ENCODE measurements at regions not wholly inside any gene's neighbourhood (a gene's known extent, or its start where the extent isn't known, plus 50 kb on each side); places are given as distances from the start of the nearest gene placed in this dataset.

DNA sequence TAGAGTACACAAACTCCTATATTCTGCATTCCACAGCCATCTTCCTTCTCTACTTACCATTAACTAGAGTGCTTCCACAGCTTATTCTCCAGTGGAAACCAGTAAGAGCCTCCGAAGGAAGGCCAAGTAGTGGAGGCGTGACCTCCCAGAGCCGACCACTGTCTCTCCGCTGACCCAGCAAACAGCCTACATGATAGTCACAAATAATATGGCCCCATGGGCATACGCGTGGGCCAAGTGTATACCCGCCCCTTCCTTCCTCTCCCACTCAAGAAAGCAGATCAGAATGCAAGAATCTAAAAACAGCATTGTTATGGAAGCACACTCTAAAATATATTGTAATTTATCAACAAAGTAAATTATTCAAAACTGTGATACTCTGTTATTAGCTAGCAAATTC lies 526.6 kb upstream of the JARID2 start:
- BruUV-seq (replicated peaks), result no TSS peak
- TF ChIP-seq, protein P1, sequence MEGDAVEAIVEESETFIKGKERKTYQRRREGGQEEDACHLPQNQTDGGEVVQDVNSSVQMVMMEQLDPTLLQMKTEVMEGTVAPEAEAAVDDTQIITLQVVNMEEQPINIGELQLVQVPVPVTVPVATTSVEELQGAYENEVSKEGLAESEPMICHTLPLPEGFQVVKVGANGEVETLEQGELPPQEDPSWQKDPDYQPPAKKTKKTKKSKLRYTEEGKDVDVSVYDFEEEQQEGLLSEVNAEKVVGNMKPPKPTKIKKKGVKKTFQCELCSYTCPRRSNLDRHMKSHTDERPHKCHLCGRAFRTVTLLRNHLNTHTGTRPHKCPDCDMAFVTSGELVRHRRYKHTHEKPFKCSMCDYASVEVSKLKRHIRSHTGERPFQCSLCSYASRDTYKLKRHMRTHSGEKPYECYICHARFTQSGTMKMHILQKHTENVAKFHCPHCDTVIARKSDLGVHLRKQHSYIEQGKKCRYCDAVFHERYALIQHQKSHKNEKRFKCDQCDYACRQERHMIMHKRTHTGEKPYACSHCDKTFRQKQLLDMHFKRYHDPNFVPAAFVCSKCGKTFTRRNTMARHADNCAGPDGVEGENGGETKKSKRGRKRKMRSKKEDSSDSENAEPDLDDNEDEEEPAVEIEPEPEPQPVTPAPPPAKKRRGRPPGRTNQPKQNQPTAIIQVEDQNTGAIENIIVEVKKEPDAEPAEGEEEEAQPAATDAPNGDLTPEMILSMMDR (IDR thresholded peaks at IDR 0.05; ENCODE audit: insufficient read depth in 1 of 2, low read depth in 1 of 2, low read length in 1 of 2, severe bottlenecking in 1 of 2, unreplicated experiment in 1 of 2), result no peak
- Mint-ChIP-seq H3K27me3 (ENCODE audit: insufficient read depth, unreplicated experiment) (no peaks in the 10 kb centered on the region), H3K9me3 (ENCODE audit: unreplicated experiment) (no peaks in the 10 kb centered on the region), H3K4me1 (ENCODE audit: low read depth, unreplicated experiment) (peaks cover 11% of the 10 kb centered on the region), H3K27ac (ENCODE audit: unreplicated experiment) (no peak overlapping the region), H3K36me3 (ENCODE audit: insufficient read depth, unreplicated experiment) (no peaks in the 10 kb centered on the region), H3K4me3 (ENCODE audit: unreplicated experiment) (no peak overlapping the region)
- Histone ChIP-seq H3K4me3 (ENCODE audit: low read depth, low read length) (no peak overlapping the region), H3K36me3 (ENCODE audit: control insufficient read depth, insufficient read depth, low read length) (no peaks in the 10 kb centered on the region), H3K9me3 (no peaks in the 10 kb centered on the region), H3K4me1 (peaks cover 8% of the 10 kb centered on the region), H3K27me3 (replicated peaks; ENCODE audit: control insufficient read depth, insufficient read depth, low read length) (no peaks in the 10 kb centered on the region)
- CTCF ChIA-PET, result no interaction called here
- intact Hi-C loops (cut with micrococcal nuclease; ENCODE audit: unreplicated experiment), result no loop called here
- POLR2A ChIA-PET, result no interaction called here
- no peak for DNase-seq

DNA sequence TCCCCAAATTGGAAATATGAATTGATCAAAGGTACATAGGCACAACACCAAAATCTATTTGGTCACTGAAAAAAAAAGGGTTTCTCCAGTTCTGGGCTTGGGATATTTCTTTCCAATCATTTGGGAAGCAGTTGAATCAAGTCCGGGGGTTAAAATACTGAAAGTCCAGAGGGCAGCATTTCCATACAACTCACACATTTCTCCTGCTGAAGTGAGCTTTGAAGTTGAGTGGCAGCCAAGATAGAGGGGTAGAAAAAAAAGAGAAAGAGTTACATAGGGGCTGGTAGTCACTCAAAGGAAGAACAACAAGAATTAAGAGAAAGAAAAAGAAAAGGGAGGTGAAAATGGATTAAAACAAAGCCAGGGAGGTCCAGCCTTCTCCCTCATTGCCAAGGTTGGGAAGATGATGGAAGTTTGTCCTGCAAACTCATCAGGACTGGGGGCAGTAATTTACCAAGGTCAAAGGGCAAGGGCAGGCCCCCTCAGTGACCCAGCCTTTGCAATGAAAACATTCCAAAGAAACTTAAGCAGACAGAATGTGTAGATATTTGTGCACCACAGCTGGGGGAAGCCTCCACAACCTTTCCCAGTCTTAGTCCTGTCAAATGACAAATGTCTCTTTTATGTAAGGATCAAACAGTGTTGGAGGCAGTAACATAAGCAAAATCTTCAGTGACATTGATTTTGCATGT lies 525.3 kb upstream of the JARID2 start:
- no peaks in the 10 kb centered on the region for H3K9me3 Mint-ChIP-seq (ENCODE audit: unreplicated experiment)
- POLR2A ChIA-PET, result interaction anchor here (0.6 kb wide), 3 partner anchors 12 to 439 kb away, joined by 3 to 11 read pairs (median 9); no protein-coding TSS in a partner anchor

DNA sequence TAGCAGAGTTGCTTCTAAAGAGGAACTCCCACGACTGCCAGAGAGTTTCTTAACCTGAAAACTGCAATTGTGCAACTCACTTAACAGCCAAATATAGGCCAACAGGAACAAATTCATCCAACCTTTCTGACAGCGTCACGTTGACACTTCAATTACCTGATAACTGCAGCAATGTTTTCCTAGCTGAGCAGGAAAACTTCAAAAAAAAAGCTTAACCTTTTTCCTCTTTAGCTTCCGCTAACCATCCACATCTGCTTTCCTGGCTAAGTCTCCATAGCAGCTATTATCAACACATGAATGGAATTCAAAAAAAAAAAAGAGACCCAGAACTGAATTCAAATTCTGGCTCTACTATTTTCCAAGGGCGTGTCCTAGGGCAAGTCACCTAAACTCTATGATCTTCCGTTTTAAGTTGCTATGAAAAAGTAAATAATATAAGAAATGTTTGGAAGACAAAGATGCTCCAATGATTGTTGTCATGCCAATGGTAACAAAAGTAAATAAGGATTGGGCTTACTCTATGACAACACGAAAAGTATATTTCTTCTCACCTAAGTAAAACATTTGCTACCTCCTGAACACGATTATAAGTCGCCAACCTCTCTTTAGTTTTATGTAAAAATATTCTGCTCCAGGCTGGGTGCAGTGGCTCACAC lies 524.6 kb upstream of the JARID2 start:
- Histone ChIP-seq H3K27me3 (replicated peaks; ENCODE audit: control insufficient read depth, insufficient read depth, low read length) (no peaks in the 10 kb centered on the region), H3K9me3 (no peaks in the 10 kb centered on the region), H3K36me3 (ENCODE audit: control insufficient read depth, insufficient read depth, low read length) (no peaks in the 10 kb centered on the region), H3K4me1 (peaks cover 8% of the 10 kb centered on the region), H3K4me3 (ENCODE audit: low read depth, low read length) (no peak overlapping the region)
- intact Hi-C loops (cut with micrococcal nuclease; ENCODE audit: unreplicated experiment), result loop anchor here (1.0 kb wide), 1 partner anchor 11 kb away; no protein-coding TSS in a partner anchor
- TF ChIP-seq, protein P1 (IDR thresholded peaks at IDR 0.05; ENCODE audit: insufficient read depth in 1 of 2, low read depth in 1 of 2, low read length in 1 of 2, severe bottlenecking in 1 of 2, unreplicated experiment in 1 of 2), result no peak
- Mint-ChIP-seq H3K9me3 (ENCODE audit: unreplicated experiment) (no peaks in the 10 kb centered on the region), H3K27ac (ENCODE audit: unreplicated experiment) (no peak overlapping the region), H3K4me3 (ENCODE audit: unreplicated experiment) (no peak overlapping the region), H3K27me3 (ENCODE audit: insufficient read depth, unreplicated experiment) (no peaks in the 10 kb centered on the region), H3K36me3 (ENCODE audit: insufficient read depth, unreplicated experiment) (no peaks in the 10 kb centered on the region), H3K4me1 (ENCODE audit: low read depth, unreplicated experiment) (peaks cover 11% of the 10 kb centered on the region)
- DNase-seq, result peak in 1 of 2 experiments; percentile 35
- ChIA-PET CTCF (no interaction called here), POLR2A (interaction anchor here (0.6 kb wide), 3 partner anchors 11 to 438 kb away, joined by 3 to 11 read pairs (median 9); no protein-coding TSS in a partner anchor)
- no TSS peak for BruUV-seq (replicated peaks)

More for the DNA sequence above, 525.3 kb upstream of the JARID2 start:
- Histone ChIP-seq H3K9me3 (no peaks in the 10 kb centered on the region), H3K27me3 (replicated peaks; ENCODE audit: control insufficient read depth, insufficient read depth, low read length) (no peaks in the 10 kb centered on the region), H3K36me3 (ENCODE audit: control insufficient read depth, insufficient read depth, low read length) (no peaks in the 10 kb centered on the region), H3K4me3 (ENCODE audit: low read depth, low read length) (no peak overlapping the region), H3K4me1 (peaks cover 8% of the 10 kb centered on the region)
- H3K36me3 Mint-ChIP-seq (ENCODE audit: insufficient read depth, unreplicated experiment), result no peaks in the 10 kb centered on the region
- TF ChIP-seq, protein P1 (IDR thresholded peaks at IDR 0.05; ENCODE audit: insufficient read depth in 1 of 2, low read depth in 1 of 2, low read length in 1 of 2, severe bottlenecking in 1 of 2, unreplicated experiment in 1 of 2), result no peak
- peaks cover 11% of the 10 kb centered on the region for H3K4me1 Mint-ChIP-seq (ENCODE audit: low read depth, unreplicated experiment)
- H3K4me3 Mint-ChIP-seq (ENCODE audit: unreplicated experiment), result peak overlapping the region; percentile 7
- DNase-seq, result peak in 1 of 2 experiments; percentile 5
- intact Hi-C loops (cut with micrococcal nuclease; ENCODE audit: unreplicated experiment), result loop anchor here (1.0 kb wide), 1 partner anchor 12 kb away; no protein-coding TSS in a partner anchor
- no peaks in the 10 kb centered on the region for H3K27me3 Mint-ChIP-seq (ENCODE audit: insufficient read depth, unreplicated experiment)
- CTCF ChIA-PET, result no interaction called here
- H3K27ac Mint-ChIP-seq (ENCODE audit: unreplicated experiment), result peak overlapping the region; percentile 11
- no TSS peak for BruUV-seq (replicated peaks)

All from Caco-2 (cell line).